Activated T-helper 1 cell treated with anti-CD3 and anti-CD28 coated beads, Interleukin-12 subunit alpha, Interleukin-12 subunit beta, Interleukin-2, Interleukin-4 antibody, amounts not matched to agents 30 ng/mL and 10 ng/mL and 1 ng/mL, durations not matched to agents 14 hours and 24 hours and 36 hours (primary cell): ENCODE measurements at regions not wholly inside any gene's neighbourhood (a gene's known extent, or its start where the extent isn't known, plus 50 kb on each side); places are given as distances from the start of the nearest gene placed in this dataset.
"Not testable (repeated sequence)": the region's sequence is repeated elsewhere in the genome, so short reads cannot be mapped to it uniquely, and the experiment has no call there.

Experiments
- DNase-seq: peaks from one replicate; pipeline ENCODE4 v3.0.0; 2021; ENCODE audit warnings: low spot score
- H3K27ac Mint-ChIP-seq: one replicate; pipeline ENCODE4 v1.8.0; 2021; ENCODE audit warnings: mild to moderate bottlenecking, mixed read lengths
- H3K27me3 Mint-ChIP-seq: one replicate; pipeline ENCODE4 v1.8.0; 2022; ENCODE audit warnings: mild to moderate bottlenecking, moderate library complexity, mixed read lengths; ENCODE audit not compliant: insufficient read depth
- H3K36me3 Mint-ChIP-seq: one replicate; pipeline ENCODE4 v1.8.0; 2021; ENCODE audit warnings: low read depth, mixed read lengths
- H3K4me1 Mint-ChIP-seq: one replicate; pipeline ENCODE4 v1.8.0; 2021; ENCODE audit warnings: low read depth, mixed read lengths
- H3K4me3 Mint-ChIP-seq: one replicate; pipeline ENCODE4 v1.8.0; 2021; ENCODE audit warnings: mild to moderate bottlenecking, moderate library complexity, mixed read lengths
- H3K9me3 Mint-ChIP-seq: one replicate; pipeline ENCODE4 v1.8.0; 2021; ENCODE audit warnings: mixed read lengths
- intact Hi-C: fragments of 100-400 bp; cut with micrococcal nuclease; formaldehyde crosslinking; loops from one replicate; pipeline ENCODE4 v1.15.1; 2024

GRCh38 chr5:104928906-104929520, 1366.4 kb upstream of the NUDT12 start:
- Mint-ChIP-seq H3K27me3 (no peaks in the 10 kb centered on the region), H3K27ac (no peak overlapping the region), H3K9me3 (peaks cover 11% of the 10 kb centered on the region), H3K36me3 (no peaks in the 10 kb centered on the region), H3K4me1 (no peaks in the 10 kb centered on the region), H3K4me3 (no peak overlapping the region)
- intact Hi-C loops: no loop called here
- DNase-seq: no peak

- Mint-ChIP-seq H3K27ac (no peak overlapping the region), H3K4me3 (no peak overlapping the region), H3K27me3 (no peaks in the 10 kb centered on the region), H3K36me3 (no peaks in the 10 kb centered on the region), H3K4me1 (no peaks in the 10 kb centered on the region), H3K9me3 (peaks cover 3% of the 10 kb centered on the region)
- intact Hi-C loops: no loop called here
- no peak for DNase-seq
These were observed 1352.6 kb upstream of the NUDT12 start for GRCh38 chr5:104915226-104915625.

GRCh38 chr5:104914536-104915070, 1352.0 kb upstream of the NUDT12 start:
- Mint-ChIP-seq H3K4me1 (no peaks in the 10 kb centered on the region), H3K27me3 (no peaks in the 10 kb centered on the region), H3K4me3 (no peak overlapping the region), H3K27ac (no peak overlapping the region), H3K36me3 (no peaks in the 10 kb centered on the region), H3K9me3 (peaks cover 3% of the 10 kb centered on the region)
- no peak for DNase-seq
- intact Hi-C loops: no loop called here

- Mint-ChIP-seq H3K9me3 (peaks cover 3% of the 10 kb centered on the region), H3K36me3 (no peaks in the 10 kb centered on the region), H3K27me3 (no peaks in the 10 kb centered on the region), H3K27ac (no peak overlapping the region), H3K4me1 (no peaks in the 10 kb centered on the region), H3K4me3 (no peak overlapping the region)
- DNase-seq: no peak
- intact Hi-C loops: no loop called here
These were observed 1351.3 kb upstream of the NUDT12 start for GRCh38 chr5:104913841-104914281.

- intact Hi-C loops: no loop called here
- no peaks in the 10 kb centered on the region for H3K4me1 Mint-ChIP-seq
- no peak for DNase-seq
- H3K27me3 Mint-ChIP-seq: no peaks in the 10 kb centered on the region
- peaks cover 3% of the 10 kb centered on the region for H3K9me3 Mint-ChIP-seq
- no peak overlapping the region for H3K27ac Mint-ChIP-seq
- no peak overlapping the region for H3K4me3 Mint-ChIP-seq
- H3K36me3 Mint-ChIP-seq: no peaks in the 10 kb centered on the region
These were observed 1347.2 kb upstream of the NUDT12 start for GRCh38 chr5:104909803-104910202.

- intact Hi-C loops: no loop called here
- no peak for DNase-seq
- Mint-ChIP-seq H3K4me1 (no peaks in the 10 kb centered on the region), H3K27ac (no peak overlapping the region), H3K36me3 (no peaks in the 10 kb centered on the region), H3K9me3 (no peaks in the 10 kb centered on the region), H3K27me3 (no peaks in the 10 kb centered on the region), H3K4me3 (no peak overlapping the region)
These were observed 1342.0 kb upstream of the NUDT12 start for GRCh38 chr5:104904561-104904960.

DNA sequence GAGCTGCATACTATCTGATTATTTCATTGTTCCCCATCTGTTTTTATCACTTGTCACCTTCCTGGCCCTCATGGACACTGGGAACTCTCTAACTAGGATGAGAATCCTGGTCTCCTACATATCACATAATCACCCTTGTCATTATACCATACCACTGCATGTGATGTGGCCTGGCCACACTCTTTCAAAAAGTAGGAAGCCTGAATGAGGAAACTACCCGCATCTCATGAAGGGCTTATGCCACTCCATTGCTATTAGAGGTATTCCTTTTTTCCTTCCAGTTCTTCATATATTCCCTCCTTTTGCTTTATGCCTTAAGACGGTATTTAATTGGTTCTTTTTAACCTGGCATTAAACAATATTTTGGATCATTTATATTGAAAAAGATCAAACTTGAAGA, 1341.4 kb upstream of the NUDT12 start:
- no peak for DNase-seq
- H3K27ac Mint-ChIP-seq: no peak overlapping the region
- H3K36me3 Mint-ChIP-seq: no peaks in the 10 kb centered on the region
- H3K4me3 Mint-ChIP-seq: no peak overlapping the region
- intact Hi-C loops: no loop called here
- H3K4me1 Mint-ChIP-seq: no peaks in the 10 kb centered on the region
- H3K9me3 Mint-ChIP-seq: peaks cover 5% of the 10 kb centered on the region
- H3K27me3 Mint-ChIP-seq: no peaks in the 10 kb centered on the region

GRCh38 chr5:104891596-104891995, 1329.0 kb upstream of the NUDT12 start:
- H3K27ac Mint-ChIP-seq: no peak overlapping the region
- H3K9me3 Mint-ChIP-seq: no peaks in the 10 kb centered on the region
- intact Hi-C loops: no loop called here
- DNase-seq: no peak
- no peaks in the 10 kb centered on the region for H3K27me3 Mint-ChIP-seq
- H3K36me3 Mint-ChIP-seq: no peaks in the 10 kb centered on the region
- no peaks in the 10 kb centered on the region for H3K4me1 Mint-ChIP-seq
- no peak overlapping the region for H3K4me3 Mint-ChIP-seq

DNA sequence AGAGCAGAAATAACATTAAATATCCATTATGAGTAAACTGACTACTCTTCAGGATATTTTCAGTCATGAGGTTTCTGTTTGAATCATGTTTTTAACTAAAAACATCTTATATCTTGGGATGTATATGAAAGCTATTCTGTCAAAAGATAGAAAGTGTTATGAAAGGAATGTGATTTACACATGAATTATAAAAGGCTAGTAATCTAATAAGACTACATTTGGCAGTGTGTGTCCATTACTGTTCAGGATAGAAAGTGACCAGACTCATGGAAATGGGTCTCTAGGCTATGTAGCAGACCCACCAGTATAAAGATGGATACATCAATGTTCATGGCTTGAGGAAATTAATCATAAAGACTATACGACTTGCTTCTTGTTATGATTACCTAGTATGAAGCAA, 1328.2 kb upstream of the NUDT12 start:
- intact Hi-C loops: no loop called here
- no peak for DNase-seq
- no peaks in the 10 kb centered on the region for H3K9me3 Mint-ChIP-seq
- no peaks in the 10 kb centered on the region for H3K36me3 Mint-ChIP-seq
- H3K4me1 Mint-ChIP-seq: no peaks in the 10 kb centered on the region
- H3K27me3 Mint-ChIP-seq: no peaks in the 10 kb centered on the region
- no peak overlapping the region for H3K27ac Mint-ChIP-seq
- H3K4me3 Mint-ChIP-seq: no peak overlapping the region

- H3K9me3 Mint-ChIP-seq: peaks cover 8% of the 10 kb centered on the region
These were observed 1296.8 kb upstream of the NUDT12 start for GRCh38 chr5:104859437-104859836.

GRCh38 chr5:104852099-104852498, 1289.5 kb upstream of the NUDT12 start:
- H3K27me3 Mint-ChIP-seq, H3K36me3 Mint-ChIP-seq, DNase-seq, intact Hi-C loops, H3K27ac Mint-ChIP-seq, H3K4me1 Mint-ChIP-seq, H3K4me3 Mint-ChIP-seq: not testable (repeated sequence)
- H3K9me3 Mint-ChIP-seq: peaks cover 18% of the 10 kb centered on the region

More at GRCh38 chr5:104859437-104859836, 1296.8 kb upstream of the NUDT12 start:
- Mint-ChIP-seq H3K27ac (no peak overlapping the region), H3K4me1 (no peaks in the 10 kb centered on the region), H3K36me3 (no peaks in the 10 kb centered on the region), H3K4me3 (no peak overlapping the region), H3K27me3 (no peaks in the 10 kb centered on the region)
- intact Hi-C loops: no loop called here
- no peak for DNase-seq

- Mint-ChIP-seq H3K36me3 (no peaks in the 10 kb centered on the region), H3K27ac (no peak overlapping the region), H3K4me1 (no peaks in the 10 kb centered on the region), H3K4me3 (no peak overlapping the region), H3K9me3 (peaks cover under 1% of the 10 kb centered on the region), H3K27me3 (no peaks in the 10 kb centered on the region)
- no peak for DNase-seq
- intact Hi-C loops: no loop called here
These were observed 1283.0 kb upstream of the NUDT12 start for GRCh38 chr5:104845541-104845940.

DNA sequence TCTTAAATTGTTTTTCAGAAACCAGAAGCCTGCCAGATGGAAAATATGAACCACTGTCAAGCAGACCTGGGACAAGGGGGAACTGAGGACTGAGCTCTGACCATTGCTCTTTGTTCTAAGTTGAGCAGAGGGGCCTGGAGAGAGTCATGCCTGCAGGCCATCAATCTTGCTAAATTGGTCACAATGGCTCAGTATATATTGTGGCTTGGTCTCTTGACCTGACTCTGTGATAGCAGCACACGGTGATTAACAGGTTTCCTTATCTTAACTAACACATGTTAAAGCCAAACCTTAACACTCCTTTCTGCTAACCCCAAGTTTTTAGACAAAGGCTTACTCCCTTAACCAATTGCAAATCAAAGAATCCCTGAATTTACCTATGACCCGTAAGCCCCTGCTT, 1281.2 kb upstream of the NUDT12 start:
- no peak overlapping the region for H3K27ac Mint-ChIP-seq
- intact Hi-C loops: no loop called here
- no peak overlapping the region for H3K4me3 Mint-ChIP-seq

GRCh38 chr5:104840284-104840683, 1277.7 kb upstream of the NUDT12 start:
- H3K27me3 Mint-ChIP-seq: no peaks in the 10 kb centered on the region
- H3K36me3 Mint-ChIP-seq: no peaks in the 10 kb centered on the region
- intact Hi-C loops: no loop called here
- H3K4me3 Mint-ChIP-seq: no peak overlapping the region
- no peaks in the 10 kb centered on the region for H3K4me1 Mint-ChIP-seq
- H3K9me3 Mint-ChIP-seq: no peaks in the 10 kb centered on the region
- no peak for DNase-seq
- H3K27ac Mint-ChIP-seq: no peak overlapping the region

More for the DNA sequence above, 1281.2 kb upstream of the NUDT12 start:
- no peaks in the 10 kb centered on the region for H3K27me3 Mint-ChIP-seq
- H3K4me1 Mint-ChIP-seq: no peaks in the 10 kb centered on the region
- DNase-seq: no peak
- no peaks in the 10 kb centered on the region for H3K36me3 Mint-ChIP-seq
- H3K9me3 Mint-ChIP-seq: no peaks in the 10 kb centered on the region
